Glomerular visceral epithelial cell (primary cell): ENCODE measurements at regions not wholly inside any gene's neighbourhood (a gene's known extent, or its start where the extent isn't known, plus 50 kb on each side); places are given as distances from the start of the nearest gene placed in this dataset.
A peak's percentile ranks its signal among the peaks of the same experiment; 100 is the strongest.

Experiments used
- DNase-seq: peaks from one replicate; pipeline ENCODE4 v3.0.0-alpha.2; 2016; ENCODE audit errors: extremely low spot score

GRCh38 chr10:91137011-91137643 is 83.3 kb upstream of the PCGF5 start:
- DNase-seq = no peak

- no peak for DNase-seq
Measured at GRCh38 chr10:91137822-91138221, 82.6 kb upstream of the PCGF5 start.

GRCh38 chr10:91140995-91141549 is 79.4 kb upstream of the PCGF5 start:
- no peak for DNase-seq

GRCh38 chr10:91144961-91145360 is 75.5 kb upstream of the PCGF5 start:
- DNase-seq = no peak

GRCh38 chr10:91146146-91146545 is 74.3 kb upstream of the PCGF5 start:
- DNase-seq = no peak

GRCh38 chr10:91149550-91149949 is 70.9 kb upstream of the PCGF5 start:
- no peak for DNase-seq

- no peak for DNase-seq
Measured at GRCh38 chr10:91150631-91151030, 69.8 kb upstream of the PCGF5 start.

GRCh38 chr10:91153508-91153907 is 67.0 kb upstream of the PCGF5 start:
- DNase-seq = no peak

- DNase-seq = no peak
Measured at GRCh38 chr10:91154842-91155241, 65.6 kb upstream of the PCGF5 start.

GRCh38 chr10:91156196-91156595 is 64.3 kb upstream of the PCGF5 start:
- no peak for DNase-seq

GRCh38 chr10:91159254-91159783 is 61.1 kb upstream of the PCGF5 start:
- no peak for DNase-seq

GRCh38 chr10:91162050-91162494 is 58.4 kb upstream of the PCGF5 start:
- DNase-seq = no peak

- DNase-seq = peak; percentile 71
Measured at GRCh38 chr10:91162495-91163268, 57.8 kb upstream of the PCGF5 start.

- DNase-seq = peak; percentile 56
Measured at GRCh38 chr10:91163269-91163868, 57.1 kb upstream of the PCGF5 start.

- DNase-seq = peak; percentile 82
Measured at GRCh38 chr10:91163869-91164474, 56.5 kb upstream of the PCGF5 start.

GRCh38 chr10:91164520-91165065 is 55.9 kb upstream of the PCGF5 start:
- no peak for DNase-seq

GRCh38 chr10:91167406-91167805 is 53.1 kb upstream of the PCGF5 start:
- no peak for DNase-seq

- no peak for DNase-seq
Measured at GRCh38 chr10:91170418-91170817, 50.0 kb upstream of the PCGF5 start.
